ENCODE measurements at regions not wholly inside any gene's neighbourhood (a gene's known extent, or its start where the extent isn't known, plus 50 kb on each side); places are given as distances from the start of the nearest gene placed in this dataset.

DNA sequence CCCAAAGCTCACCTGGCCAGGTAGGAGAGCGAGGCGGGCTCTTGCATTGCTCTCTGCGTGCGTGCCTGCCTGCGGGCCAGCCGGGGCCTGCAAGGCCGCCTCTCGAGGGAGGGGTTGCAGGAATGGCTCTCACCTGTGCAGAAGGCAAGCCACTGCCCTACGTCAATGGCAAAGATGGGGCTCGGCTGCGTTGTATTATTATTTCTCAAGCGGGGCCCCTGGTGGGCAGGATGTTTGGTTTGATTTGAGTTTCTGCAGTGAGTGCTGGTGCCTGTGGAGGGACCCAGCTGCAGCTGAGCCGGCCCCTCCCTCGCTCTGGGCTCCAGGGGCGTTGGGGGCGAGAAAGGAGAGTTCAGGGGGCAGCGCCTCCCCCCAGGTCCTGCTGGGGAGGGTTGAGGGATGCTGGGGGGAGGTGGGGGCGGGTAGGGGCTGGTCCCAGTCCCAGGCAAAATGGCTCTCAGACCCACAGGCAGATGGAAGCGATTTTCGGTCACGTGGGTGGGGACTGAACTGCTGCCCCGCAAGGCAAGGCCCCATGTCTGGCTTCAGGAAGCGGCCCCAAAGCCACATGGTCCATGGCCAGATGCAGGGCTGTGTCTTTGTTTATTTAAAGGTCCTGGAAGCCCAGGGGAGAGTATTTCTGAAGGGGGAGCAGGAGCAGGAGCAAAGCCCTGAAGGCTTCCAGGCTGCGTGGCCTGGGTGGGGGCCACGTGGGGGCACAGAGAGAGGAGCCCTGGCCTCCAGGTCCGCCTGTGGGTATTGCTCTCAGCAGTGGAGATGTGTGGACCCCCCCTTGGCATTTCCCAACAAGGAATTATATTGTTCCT lies 338.8 kb downstream of the SEC14L1 start:
- DNase-seq, result no peak

- no peak for DNase-seq
Measured at GRCh38 chr17:77480199-77480508, 339.4 kb downstream of the SEC14L1 start.

GRCh38 chr17:77480509-77481215 lies 339.9 kb downstream of the SEC14L1 start:
- no peak for DNase-seq

DNA sequence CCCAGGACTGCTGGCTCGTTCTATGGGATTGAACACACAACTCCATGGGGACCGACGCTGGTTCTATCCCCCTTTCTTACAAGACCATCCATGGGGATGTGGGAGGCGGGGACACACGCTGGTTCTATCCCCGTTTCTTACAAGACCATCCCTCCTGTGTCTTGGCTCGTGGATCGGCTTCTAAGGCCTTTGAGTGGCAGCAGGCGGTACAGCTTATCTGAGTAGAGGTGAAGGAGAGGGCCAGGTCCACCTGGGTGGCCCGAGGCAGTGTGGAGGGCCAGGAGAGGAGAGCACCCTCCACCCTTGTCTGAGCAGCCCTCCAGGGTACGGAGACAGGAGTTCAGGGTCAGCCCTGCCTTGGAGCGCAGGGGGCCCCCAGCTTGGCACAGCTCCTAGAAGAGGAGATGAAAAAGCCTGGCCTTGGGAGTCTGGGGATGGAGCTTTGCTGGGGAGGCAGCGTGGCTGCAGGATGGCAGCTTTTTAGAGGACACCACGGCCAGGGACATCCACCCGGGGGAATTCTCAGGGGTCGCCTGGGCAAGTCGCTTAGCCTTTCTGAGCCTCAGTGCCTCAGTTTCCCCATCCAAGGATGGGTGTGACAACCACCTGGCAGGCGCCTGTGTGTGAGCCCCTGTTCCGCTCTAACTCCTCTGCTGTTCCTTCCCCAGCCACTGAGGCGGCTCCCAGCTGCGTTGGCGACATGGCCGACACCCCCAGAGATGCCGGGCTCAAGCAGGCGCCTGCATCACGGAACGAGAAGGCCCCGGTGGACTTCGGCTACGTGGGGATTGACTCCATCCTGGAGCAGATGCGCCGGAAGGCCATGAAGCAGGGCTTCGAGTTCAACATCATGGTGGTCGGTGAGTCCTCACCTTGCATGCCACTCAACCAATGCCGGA lies 341.0 kb downstream of the SEC14L1 start:
- DNase-seq, result no peak

DNA sequence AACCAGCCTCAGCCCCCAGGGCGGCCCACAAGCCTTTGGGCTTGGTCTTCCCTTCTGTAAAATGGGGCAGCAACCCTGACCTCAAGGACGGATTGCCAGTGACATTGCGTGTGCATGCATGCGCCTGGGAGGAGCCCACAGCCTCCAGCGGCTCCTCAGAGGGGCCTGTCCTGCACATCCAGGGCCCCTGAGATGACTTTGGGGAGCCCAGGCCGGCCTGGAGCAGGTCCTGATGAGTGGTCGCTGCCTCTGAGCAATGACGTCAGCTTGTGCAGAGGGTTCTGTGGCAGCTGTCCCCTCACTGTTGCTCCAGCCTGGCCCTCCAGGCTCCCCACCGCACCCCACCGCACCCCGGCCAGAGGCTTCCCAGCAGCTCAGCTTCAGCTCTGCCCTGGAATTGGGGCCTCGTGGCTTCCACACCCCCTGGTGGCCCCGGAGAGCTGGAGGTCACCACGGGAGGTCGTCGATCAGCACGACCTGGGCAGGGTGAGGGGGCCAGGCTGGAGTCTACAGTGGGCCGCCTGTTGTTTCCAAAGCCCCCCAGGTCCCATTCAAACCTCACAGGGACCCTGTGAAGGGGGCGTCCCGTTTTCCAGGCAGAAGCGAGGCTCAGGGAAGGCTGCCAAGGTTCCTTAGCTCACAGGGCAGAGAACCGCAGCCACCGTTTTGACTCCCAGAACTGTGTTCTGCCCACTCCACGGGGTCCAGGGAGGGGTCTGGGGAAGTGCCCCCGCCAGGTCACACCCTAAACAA lies 341.8 kb downstream of the SEC14L1 start:
- DNase-seq, result no peak

DNA sequence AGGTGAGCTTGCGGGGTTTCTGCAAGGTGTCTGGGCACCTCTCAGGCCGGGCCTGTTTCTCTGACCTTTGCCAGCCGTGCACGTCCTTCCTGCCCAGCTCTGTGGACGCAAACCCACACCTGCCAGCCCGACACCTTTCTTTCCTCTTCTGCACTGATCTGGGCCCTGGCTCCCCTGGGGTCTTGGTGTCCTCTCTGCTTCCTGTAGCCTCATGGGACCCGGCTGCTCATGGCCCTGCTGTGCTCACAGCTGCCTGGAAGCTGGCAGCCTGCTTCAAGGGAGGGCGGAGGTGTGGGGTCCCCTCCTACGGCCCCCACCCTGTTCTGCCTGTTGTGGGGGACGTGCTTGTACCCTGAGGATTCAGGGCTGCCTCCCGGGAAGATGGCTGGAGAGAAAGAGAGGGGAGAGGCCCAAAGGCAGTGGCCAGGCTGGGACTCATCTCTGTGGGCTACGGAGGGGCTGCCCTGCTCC lies 342.4 kb downstream of the SEC14L1 start:
- no peak for DNase-seq

DNA sequence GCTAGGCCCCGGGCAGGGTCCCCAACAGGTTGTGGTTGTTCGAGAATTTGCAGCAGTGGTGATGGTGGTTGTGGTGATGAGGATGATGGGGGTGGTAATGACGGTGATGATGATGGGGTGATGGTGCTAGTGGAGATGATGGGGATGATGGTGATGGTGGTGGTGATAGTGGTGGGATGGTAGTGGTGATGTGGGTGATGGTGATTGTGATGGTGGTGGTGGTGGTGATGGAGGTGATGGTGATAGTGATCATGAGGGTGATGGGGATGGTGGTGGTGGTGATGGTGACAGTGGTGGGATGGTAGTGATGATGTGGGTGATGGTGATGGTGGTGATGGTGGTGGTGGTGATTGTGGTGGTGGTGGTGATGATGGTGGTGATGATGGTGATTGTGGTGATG lies 343.3 kb downstream of the SEC14L1 start:
- DNase-seq, result no peak

GRCh38 chr17:77485089-77485833 lies 344.5 kb downstream of the SEC14L1 start:
- no peak for DNase-seq

- DNase-seq, result no peak
Measured at GRCh38 chr17:77487211-77487629, 346.5 kb downstream of the SEC14L1 start.

GRCh38 chr17:77487677-77488530 lies 347.1 kb downstream of the SEC14L1 start:
- no peak for DNase-seq

- no peak for DNase-seq
Measured at GRCh38 chr17:77488531-77489238, 347.9 kb downstream of the SEC14L1 start.

- DNase-seq, result no peak
Measured at GRCh38 chr17:77489239-77489892, 348.6 kb downstream of the SEC14L1 start.

GRCh38 chr17:77489893-77490255 lies 349.1 kb downstream of the SEC14L1 start:
- DNase-seq, result no peak

- DNase-seq, result no peak
Measured at GRCh38 chr17:77490361-77491183, 349.8 kb downstream of the SEC14L1 start.

DNA sequence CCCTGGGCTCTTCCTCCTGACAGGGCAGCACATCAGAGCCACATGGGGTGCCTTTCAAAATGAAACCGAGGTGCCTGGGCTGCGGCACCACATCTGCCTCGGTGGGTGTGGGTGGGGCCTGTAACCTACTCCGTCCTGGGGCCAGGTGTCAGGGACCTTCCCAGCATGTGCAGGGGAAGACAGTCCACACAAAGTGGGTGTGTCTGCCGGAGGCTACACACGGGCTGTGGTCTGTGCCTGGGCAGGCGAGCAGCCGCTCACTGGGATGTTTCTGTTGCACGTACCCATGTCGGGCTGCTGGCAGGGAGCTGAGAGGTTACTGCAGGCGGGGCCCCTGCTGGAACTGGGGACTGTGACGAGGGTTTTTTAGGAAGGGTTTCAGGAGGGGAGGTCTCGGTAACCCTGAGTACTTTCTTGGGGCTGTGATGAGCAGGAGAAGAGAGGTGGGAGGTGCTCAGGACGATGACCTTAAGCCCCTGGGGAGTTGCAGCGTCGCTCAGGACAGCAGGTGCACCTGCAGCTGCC lies 351.2 kb downstream of the SEC14L1 start:
- no peak for DNase-seq

GRCh38 chr17:77492446-77493237 lies 351.9 kb downstream of the SEC14L1 start:
- DNase-seq, result no peak

- DNase-seq, result no peak
Measured at GRCh38 chr17:77493238-77493820, 352.6 kb downstream of the SEC14L1 start.
